ENCODE measurements at regions not wholly inside any gene's neighbourhood (a gene's known extent, or its start where the extent isn't known, plus 50 kb on each side); places are given as distances from the start of the nearest gene placed in this dataset.

DNA sequence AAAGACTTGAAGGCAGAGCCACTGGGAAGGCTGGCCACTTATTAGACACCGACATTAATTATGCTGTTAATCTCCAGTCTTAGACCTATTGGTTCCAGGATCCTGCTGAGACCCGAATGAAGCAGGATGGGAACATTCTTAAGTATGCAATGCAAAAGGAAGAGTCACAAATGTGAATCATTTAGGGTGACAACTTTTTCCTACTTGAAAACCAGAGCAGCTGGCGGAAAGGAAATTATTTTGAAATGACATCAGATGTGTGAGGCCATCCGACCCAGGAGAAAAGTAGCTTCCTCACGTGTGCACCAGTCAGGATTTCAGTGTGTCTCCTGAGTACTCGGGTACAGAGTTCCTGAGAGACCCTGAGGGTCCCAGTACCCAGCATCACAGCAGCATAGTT lies 222.9 kb upstream of the NCKAP5 start:
- TF ChIP-seq, protein P1, sequence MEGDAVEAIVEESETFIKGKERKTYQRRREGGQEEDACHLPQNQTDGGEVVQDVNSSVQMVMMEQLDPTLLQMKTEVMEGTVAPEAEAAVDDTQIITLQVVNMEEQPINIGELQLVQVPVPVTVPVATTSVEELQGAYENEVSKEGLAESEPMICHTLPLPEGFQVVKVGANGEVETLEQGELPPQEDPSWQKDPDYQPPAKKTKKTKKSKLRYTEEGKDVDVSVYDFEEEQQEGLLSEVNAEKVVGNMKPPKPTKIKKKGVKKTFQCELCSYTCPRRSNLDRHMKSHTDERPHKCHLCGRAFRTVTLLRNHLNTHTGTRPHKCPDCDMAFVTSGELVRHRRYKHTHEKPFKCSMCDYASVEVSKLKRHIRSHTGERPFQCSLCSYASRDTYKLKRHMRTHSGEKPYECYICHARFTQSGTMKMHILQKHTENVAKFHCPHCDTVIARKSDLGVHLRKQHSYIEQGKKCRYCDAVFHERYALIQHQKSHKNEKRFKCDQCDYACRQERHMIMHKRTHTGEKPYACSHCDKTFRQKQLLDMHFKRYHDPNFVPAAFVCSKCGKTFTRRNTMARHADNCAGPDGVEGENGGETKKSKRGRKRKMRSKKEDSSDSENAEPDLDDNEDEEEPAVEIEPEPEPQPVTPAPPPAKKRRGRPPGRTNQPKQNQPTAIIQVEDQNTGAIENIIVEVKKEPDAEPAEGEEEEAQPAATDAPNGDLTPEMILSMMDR (IDR thresholded peaks at IDR 0.05; ENCODE audit: control extremely low read depth in 1 of 3, insufficient read depth in 1 of 3, low read depth in 1 of 3, low read length in 3 of 3), result no peak
- TF ChIP-seq, protein P2, sequence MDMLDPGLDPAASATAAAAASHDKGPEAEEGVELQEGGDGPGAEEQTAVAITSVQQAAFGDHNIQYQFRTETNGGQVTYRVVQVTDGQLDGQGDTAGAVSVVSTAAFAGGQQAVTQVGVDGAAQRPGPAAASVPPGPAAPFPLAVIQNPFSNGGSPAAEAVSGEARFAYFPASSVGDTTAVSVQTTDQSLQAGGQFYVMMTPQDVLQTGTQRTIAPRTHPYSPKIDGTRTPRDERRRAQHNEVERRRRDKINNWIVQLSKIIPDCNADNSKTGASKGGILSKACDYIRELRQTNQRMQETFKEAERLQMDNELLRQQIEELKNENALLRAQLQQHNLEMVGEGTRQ (IDR thresholded peaks at IDR 0.05; ENCODE audit: low read length), result no peak
- TF ChIP-seq FOSL1 (IDR thresholded peaks at IDR 0.05; ENCODE audit: insufficient read depth, low read depth, low read length) (no peak), SIN3A (conservative IDR thresholded peaks at IDR 0.05 in 1 of 2, IDR thresholded peaks at IDR 0.05 in 1 of 2; ENCODE audit: low read depth in 1 of 2, low read length in 2 of 2) (no peak), EZH2 (IDR thresholded peaks at IDR 0.05; ENCODE audit: low read depth, low read length, severe bottlenecking) (no peak), POLR2A (IDR thresholded peaks at IDR 0.05; ENCODE audit: control extremely low read depth in 1 of 2, low read depth in 2 of 2, low read length in 2 of 2) (no peak), BRCA1 (IDR thresholded peaks at IDR 0.05; ENCODE audit: low read depth, low read length) (no peak), TAF1 (IDR thresholded peaks at IDR 0.05; ENCODE audit: low read depth, low read length) (no peak), GABPA (IDR thresholded peaks at IDR 0.05; ENCODE audit: borderline replicate concordance, insufficient read depth, low read length) (no peak), BACH1 (IDR thresholded peaks at IDR 0.05; ENCODE audit: low read length) (no peak), YY1 (IDR thresholded peaks at IDR 0.05; ENCODE audit: low read depth, low read length) (no peak)
- TF ChIP-seq, protein P3, sequence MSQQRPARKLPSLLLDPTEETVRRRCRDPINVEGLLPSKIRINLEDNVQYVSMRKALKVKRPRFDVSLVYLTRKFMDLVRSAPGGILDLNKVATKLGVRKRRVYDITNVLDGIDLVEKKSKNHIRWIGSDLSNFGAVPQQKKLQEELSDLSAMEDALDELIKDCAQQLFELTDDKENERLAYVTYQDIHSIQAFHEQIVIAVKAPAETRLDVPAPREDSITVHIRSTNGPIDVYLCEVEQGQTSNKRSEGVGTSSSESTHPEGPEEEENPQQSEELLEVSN (IDR thresholded peaks at IDR 0.05), result no peak
- TF ChIP-seq, protein P4, sequence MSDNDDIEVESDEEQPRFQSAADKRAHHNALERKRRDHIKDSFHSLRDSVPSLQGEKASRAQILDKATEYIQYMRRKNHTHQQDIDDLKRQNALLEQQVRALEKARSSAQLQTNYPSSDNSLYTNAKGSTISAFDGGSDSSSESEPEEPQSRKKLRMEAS (IDR thresholded peaks at IDR 0.05), result no peak
- TF ChIP-seq, protein P5, sequence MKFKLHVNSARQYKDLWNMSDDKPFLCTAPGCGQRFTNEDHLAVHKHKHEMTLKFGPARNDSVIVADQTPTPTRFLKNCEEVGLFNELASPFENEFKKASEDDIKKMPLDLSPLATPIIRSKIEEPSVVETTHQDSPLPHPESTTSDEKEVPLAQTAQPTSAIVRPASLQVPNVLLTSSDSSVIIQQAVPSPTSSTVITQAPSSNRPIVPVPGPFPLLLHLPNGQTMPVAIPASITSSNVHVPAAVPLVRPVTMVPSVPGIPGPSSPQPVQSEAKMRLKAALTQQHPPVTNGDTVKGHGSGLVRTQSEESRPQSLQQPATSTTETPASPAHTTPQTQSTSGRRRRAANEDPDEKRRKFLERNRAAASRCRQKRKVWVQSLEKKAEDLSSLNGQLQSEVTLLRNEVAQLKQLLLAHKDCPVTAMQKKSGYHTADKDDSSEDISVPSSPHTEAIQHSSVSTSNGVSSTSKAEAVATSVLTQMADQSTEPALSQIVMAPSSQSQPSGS (IDR thresholded peaks at IDR 0.05; ENCODE audit: low read length), result no peak

Data from H1 (cell line).